Stimulated activated CD8-positive, alpha-beta memory T cell treated with anti-CD3 and anti-CD28 coated beads, Interleukin-2, amount 100 ng/mL, for 1 hour (primary cell): ENCODE measurements at regions not wholly inside any gene's neighbourhood (a gene's known extent, or its start where the extent isn't known, plus 50 kb on each side); places are given as distances from the start of the nearest gene placed in this dataset.
"Not testable (repeated sequence)": the region's sequence is repeated elsewhere in the genome, so short reads cannot be mapped to it uniquely, and the experiment has no call there.

Experiments
- DNase-seq, 2 donors: peaks; one replicate each; pipeline ENCODE4 v3.0.0-alpha.2; 2020; ENCODE audit warnings: low read depth in 2 of 2

- no peak for DNase-seq
Observed at GRCh38 chrX:1140236-1140681, 72.2 kb downstream of the CRLF2 start.

- DNase-seq: no peak
Observed at GRCh38 chrX:1139185-1139500, 73.3 kb downstream of the CRLF2 start.

DNA sequence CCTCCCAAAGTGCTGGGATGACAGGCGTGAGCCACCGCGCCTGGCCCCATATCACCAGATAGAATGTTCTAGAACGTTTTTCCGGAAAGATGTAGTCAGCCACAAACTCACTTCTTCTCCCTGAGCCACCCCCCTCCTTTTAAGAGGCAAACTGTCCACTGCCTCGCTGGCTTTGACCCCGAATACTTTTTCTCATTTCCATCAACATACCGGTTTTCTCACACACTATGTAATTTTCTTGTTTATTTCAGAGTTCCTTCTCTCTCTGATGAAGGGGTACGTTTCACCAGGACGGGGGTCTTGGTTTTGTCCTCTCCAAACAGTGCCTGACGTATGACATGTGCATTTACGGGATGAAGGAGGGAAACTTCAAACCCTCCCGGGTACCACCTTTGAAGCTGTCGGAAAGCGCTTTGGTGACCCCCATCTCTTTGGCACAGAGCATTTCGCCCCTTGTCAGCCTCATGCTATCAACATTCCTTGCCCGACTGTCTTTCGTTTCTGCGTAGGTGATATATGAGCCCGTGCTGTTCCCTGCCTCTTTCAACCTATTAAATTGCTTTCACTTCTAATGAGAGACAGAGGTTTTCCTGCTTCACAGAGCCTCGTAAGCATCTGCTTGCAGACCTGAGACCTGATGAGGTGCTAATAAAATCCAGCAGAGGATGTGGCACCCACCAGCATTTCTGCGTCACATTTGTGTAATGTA, 73.8 kb downstream of the CRLF2 start:
- no peak for DNase-seq

- no peak for DNase-seq
Observed at GRCh38 chrX:1137531-1137930, 74.9 kb downstream of the CRLF2 start.

GRCh38 chrX:1136582-1136981, 75.9 kb downstream of the CRLF2 start:
- not testable (repeated sequence) for DNase-seq

DNA sequence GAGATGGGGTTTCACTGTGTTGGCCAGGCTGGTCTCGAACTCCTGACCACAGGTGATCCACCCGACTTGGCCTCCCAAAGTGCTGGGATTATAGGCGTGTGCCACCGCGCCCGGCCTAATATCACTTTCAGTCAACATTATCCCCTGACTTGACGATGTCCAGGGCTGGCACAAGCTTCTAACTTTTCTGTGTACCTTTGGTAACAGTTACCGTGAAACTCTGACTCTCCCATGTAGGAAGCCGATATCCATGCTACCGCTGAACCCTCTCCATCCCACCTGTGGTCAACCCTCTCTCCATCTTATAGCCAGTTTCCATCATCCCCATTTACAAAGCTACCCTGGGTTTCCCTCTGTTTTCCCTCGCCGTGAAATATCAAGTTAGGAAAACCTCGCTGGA, 77.5 kb downstream of the CRLF2 start:
- DNase-seq: no peak

GRCh38 chrX:1134156-1134555, 78.3 kb downstream of the CRLF2 start:
- DNase-seq: no peak

- no peak for DNase-seq
Observed at GRCh38 chrX:1126738-1127137, 85.7 kb downstream of the CRLF2 start.

DNA sequence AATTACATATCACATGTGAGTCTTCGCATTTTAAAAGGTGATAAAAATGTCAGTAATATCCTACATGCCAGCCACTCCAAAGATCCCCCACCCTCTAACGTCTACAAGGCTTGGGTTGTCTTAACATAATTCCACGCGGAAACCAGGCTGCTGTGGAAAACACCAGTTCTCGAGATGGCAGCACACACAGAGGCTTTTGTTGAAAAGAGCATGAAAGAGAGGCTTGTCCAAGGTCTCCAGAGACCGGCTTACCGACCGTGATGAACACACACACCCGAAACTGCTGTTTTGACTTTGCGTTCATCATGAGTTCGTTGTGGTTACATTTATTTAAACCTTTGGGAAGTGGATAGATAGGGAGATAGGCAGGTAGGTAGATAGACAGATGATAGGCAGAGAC, 87.9 kb downstream of the CRLF2 start:
- no peak for DNase-seq

DNA sequence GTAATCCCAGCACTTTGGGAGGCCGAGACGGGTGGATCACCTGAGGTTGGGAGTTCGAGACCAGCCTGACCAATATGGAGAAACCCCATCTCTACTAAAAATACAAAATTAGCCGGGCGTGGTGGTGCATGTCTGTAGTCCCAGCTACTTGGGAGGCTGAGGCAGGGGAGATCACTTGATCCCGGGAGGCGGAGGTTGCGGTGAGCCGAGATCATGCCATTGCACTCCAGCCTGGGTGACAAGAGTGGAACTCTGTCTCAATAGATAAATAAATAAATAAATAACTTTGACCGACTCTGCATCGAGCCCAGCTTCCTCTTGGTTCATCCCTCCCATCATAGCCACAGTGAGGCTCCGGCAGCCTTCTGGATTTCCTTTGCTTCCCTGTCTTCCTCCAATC, 89.6 kb downstream of the CRLF2 start:
- DNase-seq: not testable (repeated sequence)

DNA sequence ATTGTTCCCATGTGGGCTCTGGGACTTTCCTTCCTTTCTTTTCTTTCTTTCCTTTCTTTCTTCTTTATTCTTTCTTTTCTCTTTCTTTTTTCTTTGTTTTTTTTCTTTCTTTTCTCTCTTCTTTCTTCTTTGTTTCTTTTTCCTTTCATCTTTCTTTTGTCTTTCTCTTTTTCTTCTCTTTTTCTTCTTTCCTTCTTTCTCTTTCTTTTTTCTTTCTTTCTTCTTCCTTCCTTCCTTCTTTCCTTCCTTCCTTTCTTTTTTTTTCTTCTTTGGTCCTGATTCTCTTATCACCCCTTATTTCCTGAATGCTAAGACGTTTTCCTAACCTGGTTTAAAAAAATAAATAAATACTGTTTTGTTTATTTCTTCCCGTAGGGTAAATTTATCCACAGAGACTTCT, 93.2 kb downstream of the CRLF2 start:
- DNase-seq: no peak

DNA sequence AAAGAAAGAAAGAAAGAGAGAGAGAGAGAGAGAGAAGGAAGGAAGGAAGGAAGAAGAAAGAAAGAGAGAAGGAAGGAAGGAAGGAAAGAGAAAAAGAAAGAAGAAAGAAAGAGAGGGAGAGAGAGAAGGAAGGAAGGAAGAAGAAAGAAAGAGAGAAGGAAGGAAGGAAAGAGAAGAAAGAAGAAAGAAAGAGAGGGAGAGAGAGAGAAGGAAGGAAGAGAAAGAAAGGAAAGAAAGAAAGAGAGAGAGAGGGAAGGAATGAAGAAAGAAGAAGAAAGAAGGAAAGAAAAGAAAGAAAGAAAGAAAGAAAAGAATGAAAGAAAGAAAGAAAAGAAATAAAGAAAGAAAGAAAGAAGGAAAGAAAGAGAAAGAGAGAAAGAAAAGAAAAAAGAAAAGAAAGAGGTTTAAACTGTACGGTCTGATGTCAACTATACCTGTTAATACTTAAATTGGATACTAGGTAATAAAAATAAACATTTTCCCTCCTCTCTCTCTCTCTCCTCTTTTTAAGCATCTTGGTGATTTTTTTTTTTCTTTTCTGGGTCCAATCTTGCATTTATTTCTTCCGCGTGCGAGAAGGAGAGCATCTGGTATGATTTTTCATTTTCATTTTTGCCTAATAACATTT, 93.8 kb downstream of the CRLF2 start:
- no peak for DNase-seq

GRCh38 chrX:1115411-1115810, 97.0 kb downstream of the CRLF2 start:
- DNase-seq: not testable (repeated sequence)

- DNase-seq: no peak
Observed at GRCh38 chrX:1112321-1112720, 100.1 kb downstream of the CRLF2 start.

DNA sequence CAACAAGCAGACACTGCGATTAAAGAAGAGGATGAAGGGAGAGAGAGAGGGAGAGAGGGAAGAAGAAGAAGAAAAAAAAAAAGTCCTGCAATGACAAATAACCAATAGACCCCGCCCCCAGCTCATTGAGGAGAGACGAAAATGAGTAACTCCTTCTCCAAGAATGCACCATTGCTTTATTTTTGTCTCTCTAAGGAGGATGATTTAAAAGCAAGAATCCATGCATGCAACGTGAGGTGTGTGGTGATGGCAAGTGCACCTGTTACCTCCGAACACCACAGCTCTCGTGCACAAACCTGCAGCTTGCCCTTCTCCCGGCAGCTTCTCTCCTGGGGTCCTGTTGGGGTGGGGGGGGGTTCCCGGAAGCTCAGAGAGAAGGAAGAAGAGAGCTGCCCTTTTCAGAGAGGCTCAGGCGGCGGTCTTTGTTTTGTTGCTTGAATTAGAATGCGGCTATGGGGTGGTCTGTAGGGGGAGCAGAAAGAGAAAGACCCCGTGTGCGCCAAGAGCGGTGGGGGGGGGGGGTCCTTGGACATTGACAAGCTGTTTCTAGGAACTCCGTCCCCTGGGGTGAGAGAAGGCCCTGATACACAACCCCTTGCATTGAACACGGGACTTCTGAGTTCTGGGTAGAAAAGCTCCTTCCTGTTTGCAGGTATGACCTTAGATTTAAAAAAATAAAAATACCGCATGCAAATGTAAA, 100.7 kb downstream of the CRLF2 start:
- DNase-seq: no peak

- no peak for DNase-seq
Observed at GRCh38 chrX:1109580-1110119, 102.8 kb downstream of the CRLF2 start.

DNA sequence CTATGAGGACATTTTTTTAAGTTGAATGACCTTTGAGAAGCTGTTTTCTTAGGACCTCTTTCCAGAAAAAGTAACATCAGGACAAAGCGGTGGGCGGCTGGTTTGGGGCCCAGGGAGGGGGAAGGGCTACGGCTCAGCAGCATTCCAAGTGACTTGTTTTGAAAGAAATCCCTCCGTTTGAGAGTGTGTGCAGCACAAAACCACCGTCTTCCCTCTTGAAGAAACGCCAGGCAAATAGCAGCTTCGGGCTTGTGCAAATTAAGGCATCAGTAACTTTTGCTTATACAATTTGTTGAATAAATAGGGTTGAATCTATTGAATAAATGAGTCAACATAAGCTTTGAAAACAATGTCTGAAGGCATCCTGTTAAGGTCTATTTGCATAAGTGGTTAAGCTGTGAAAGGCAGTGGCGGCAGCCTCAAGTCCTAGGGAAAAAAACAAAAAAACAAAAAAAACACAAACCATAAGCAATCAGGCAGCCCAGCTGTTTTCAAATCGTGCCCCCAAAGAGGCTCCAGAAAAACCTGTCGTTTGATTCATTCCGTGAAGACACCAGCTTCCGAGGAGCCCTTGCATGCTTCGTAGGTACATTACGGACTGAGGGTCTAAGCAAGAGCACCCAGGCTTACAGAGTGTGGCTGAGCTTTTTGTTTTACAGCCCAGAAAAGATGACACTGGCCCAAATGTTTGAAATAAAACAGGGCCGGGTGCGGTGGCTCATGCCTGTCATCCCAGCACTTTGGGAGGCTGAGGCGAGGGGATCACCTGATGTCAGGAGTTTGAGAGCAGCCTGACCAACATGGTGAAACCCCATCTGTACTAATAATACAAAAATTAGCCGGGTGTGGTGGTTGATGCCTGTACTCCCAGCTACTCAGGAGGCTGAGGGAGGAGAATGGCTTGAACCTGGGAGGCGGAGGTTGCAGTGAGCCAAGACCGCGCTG, 103.7 kb downstream of the CRLF2 start:
- DNase-seq: no peak

GRCh38 chrX:1106478-1107210, 105.8 kb downstream of the CRLF2 start:
- DNase-seq: no peak

GRCh38 chrX:1105671-1106419, 106.6 kb downstream of the CRLF2 start:
- DNase-seq: no peak

GRCh38 chrX:1105031-1105430, 107.4 kb downstream of the CRLF2 start:
- not testable (repeated sequence) for DNase-seq
